HCT116 (cell line): ENCODE measurements at regions not wholly inside any gene's neighbourhood (a gene's known extent, or its start where the extent isn't known, plus 50 kb on each side); places are given as distances from the start of the nearest gene placed in this dataset.

Experiments used
- EZH2 ChIP-seq: fragments of 200-600 bp; sonication (generic); IDR thresholded peaks from 2 replicates; pipeline ENCODE4 v1.6.1; 2017; ENCODE audit warnings: antibody characterized with exemption, mixed run types
- EZH2phosphoT487 ChIP-seq: fragments of 200-600 bp; IDR thresholded peaks from 2 replicates; pipeline ENCODE4 v1.6.1; 2018; ENCODE audit warnings: antibody characterized with exemption, borderline replicate concordance
- JUND ChIP-seq: IDR thresholded peaks from 2 replicates; pipeline ENCODE4 v1.6.1; 2012
- MAX ChIP-seq: IDR thresholded peaks from 2 replicates; pipeline ENCODE4 v1.6.1; 2012
- POLR2A ChIP-seq: IDR thresholded peaks from 2 replicates; pipeline ENCODE4 v1.7.0; 2011; ENCODE audit warnings: borderline replicate concordance; ENCODE audit not compliant: insufficient read depth, insufficient read length; ENCODE audit errors: extremely low read depth
- ZNF274 ChIP-seq: fragments of 200-500 bp; sonication (Bioruptor generic); IDR thresholded peaks from 2 replicates; pipeline ENCODE4 v1.6.1; 2014; ENCODE audit warnings: mild to moderate bottlenecking, low read depth, low read length, inconsistent platforms
- TF ChIP-seq, protein P1 (sequence below): IDR thresholded peaks from 2 replicates; pipeline ENCODE4 v1.6.1; 2012
- TF ChIP-seq, protein P2 (sequence below), 3 experiments: fragments of 200-600 bp in 1 of 3; sonication (generic) in 1 of 3; IDR thresholded peaks in 2 of 3; conservative IDR thresholded peaks in 1 of 3; 2 replicates each; pipeline ENCODE4 v1.5.1; 2012 to 2017; ENCODE audit warnings: low read depth in 2 of 3, low read length in 2 of 3, antibody characterized with exemption in 1 of 3, borderline replicate concordance in 1 of 3, control low read depth in 1 of 3, mild to moderate bottlenecking in 1 of 3, mixed read lengths in 1 of 3, mixed run types in 1 of 3, moderate library complexity in 1 of 3; ENCODE audit not compliant: insufficient read depth in 1 of 3

- TF ChIP-seq, protein P1, sequence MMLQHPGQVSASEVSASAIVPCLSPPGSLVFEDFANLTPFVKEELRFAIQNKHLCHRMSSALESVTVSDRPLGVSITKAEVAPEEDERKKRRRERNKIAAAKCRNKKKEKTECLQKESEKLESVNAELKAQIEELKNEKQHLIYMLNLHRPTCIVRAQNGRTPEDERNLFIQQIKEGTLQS = no peak
- TF ChIP-seq EZH2phosphoT487 (no peak), JUND (no peak), ZNF274 (no peak), POLR2A (no peak), EZH2 (no peak), MAX (no peak)
- TF ChIP-seq, protein P2, sequence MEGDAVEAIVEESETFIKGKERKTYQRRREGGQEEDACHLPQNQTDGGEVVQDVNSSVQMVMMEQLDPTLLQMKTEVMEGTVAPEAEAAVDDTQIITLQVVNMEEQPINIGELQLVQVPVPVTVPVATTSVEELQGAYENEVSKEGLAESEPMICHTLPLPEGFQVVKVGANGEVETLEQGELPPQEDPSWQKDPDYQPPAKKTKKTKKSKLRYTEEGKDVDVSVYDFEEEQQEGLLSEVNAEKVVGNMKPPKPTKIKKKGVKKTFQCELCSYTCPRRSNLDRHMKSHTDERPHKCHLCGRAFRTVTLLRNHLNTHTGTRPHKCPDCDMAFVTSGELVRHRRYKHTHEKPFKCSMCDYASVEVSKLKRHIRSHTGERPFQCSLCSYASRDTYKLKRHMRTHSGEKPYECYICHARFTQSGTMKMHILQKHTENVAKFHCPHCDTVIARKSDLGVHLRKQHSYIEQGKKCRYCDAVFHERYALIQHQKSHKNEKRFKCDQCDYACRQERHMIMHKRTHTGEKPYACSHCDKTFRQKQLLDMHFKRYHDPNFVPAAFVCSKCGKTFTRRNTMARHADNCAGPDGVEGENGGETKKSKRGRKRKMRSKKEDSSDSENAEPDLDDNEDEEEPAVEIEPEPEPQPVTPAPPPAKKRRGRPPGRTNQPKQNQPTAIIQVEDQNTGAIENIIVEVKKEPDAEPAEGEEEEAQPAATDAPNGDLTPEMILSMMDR (IDR thresholded peaks at IDR 0.05 in 2 of 3, conservative IDR thresholded peaks at IDR 0.05 in 1 of 3; ENCODE audit: borderline replicate concordance in 1 of 3, insufficient read depth in 1 of 3, low read depth in 2 of 3, low read length in 2 of 3) = no peak
These were observed 102.2 kb upstream of the CTTNBP2 start for GRCh38 chr7:117975476-117975875.
